Tibial nerve (tissue), 4 donors: ENCODE measurements at regions not wholly inside any gene's neighbourhood (a gene's known extent, or its start where the extent isn't known, plus 50 kb on each side); places are given as distances from the start of the nearest gene placed in this dataset.
"Not testable (repeated sequence)": the region's sequence is repeated elsewhere in the genome, so short reads cannot be mapped to it uniquely, and the experiment has no call there.

ENCODE experiments used
- DNase-seq, 2 donors: peaks; one replicate each; pipeline ENCODE4 v3.0.0-alpha.2; 2019; ENCODE audit warnings: low spot score in 2 of 2
- H3K27ac ChIP-seq, 4 donors: fragments of 200-600 bp; sonication (generic) in 3 of 4; one replicate each; pipeline ENCODE4 v1.5.1; 2017 to 2019; ENCODE audit warnings: mild to moderate bottlenecking in 1 of 4
- H3K27me3 ChIP-seq, 2 donors: fragments of 200-600 bp; sonication (generic) in 1 of 2; one replicate each; pipeline versions ENCODE4 v1.5.1 to v1.6.0; 2017 to 2019
- H3K36me3 ChIP-seq, 3 donors: fragments of 200-600 bp; sonication (generic); one replicate each; pipeline ENCODE4 v1.5.1; 2018 to 2019
- H3K4me1 ChIP-seq, 4 donors: fragments of 200-600 bp; sonication (generic) in 3 of 4; one replicate each; pipeline ENCODE4 v1.5.1; 2017 to 2019
- H3K4me3 ChIP-seq, 4 donors: fragments of 200-600 bp; sonication (generic) in 3 of 4; one replicate each; pipeline ENCODE4 v1.5.1; 2017 to 2019; ENCODE audit warnings: mild to moderate bottlenecking in 1 of 4, moderate library complexity in 1 of 4
- H3K9me3 ChIP-seq, 4 donors: fragments of 200-600 bp; sonication (generic) in 3 of 4; one replicate each; pipeline ENCODE4 v1.5.1; 2017 to 2019
- EP300 ChIP-seq, 2 donors: sonication (generic); formaldehyde crosslinking; IDR thresholded peaks; one replicate each; pipeline ENCODE4 v1.6.1; 2017; ENCODE audit warnings: antibody characterized with exemption in 2 of 2, mild to moderate bottlenecking in 1 of 2
- POLR2A ChIP-seq, 2 donors: fragments of 450-650 bp; IDR thresholded peaks; one replicate each; pipeline ENCODE4 v1.6.1; 2017; ENCODE audit warnings: antibody characterized with exemption in 2 of 2, mild to moderate bottlenecking in 2 of 2, moderate library complexity in 2 of 2
- WGBS, 2 donors: methylation state at CpG; one replicate each; pipeline ENCODE4 v1.1.5; 2018; 5-methylcytosine and 5-hydroxymethylcytosine counted together
- TF ChIP-seq, protein P1 (sequence below), 5 experiments: fragments of 200-600 bp in 3 of 5; fragments of 450-650 bp in 2 of 5; sonication (generic) in 3 of 5; IDR thresholded peaks; one replicate each; pipeline ENCODE4 v1.5.1; 2016 to 2019; ENCODE audit warnings: antibody characterized with exemption in 5 of 5, mild to moderate bottlenecking in 3 of 5, moderate library complexity in 2 of 5

DNA sequence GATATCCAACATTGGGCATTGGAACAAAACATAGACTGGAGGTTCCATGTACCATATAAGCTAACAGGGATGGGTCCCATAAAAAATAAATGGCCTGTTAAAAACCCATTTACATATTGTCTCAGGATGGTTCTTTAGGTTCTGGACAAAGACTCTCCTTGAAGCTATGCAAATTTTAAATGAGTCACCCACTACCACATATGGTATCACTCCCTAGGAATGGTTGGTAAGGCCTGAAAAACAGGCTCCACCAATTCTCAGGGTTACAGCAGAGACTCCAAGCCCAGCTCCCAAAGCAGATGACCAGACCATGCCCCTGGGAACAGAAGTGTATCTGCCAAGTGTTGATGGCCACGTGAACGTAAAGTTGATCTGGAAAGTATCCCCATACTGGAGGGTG, 190.7 kb upstream of the SPHKAP start:
- TF ChIP-seq, protein P1, sequence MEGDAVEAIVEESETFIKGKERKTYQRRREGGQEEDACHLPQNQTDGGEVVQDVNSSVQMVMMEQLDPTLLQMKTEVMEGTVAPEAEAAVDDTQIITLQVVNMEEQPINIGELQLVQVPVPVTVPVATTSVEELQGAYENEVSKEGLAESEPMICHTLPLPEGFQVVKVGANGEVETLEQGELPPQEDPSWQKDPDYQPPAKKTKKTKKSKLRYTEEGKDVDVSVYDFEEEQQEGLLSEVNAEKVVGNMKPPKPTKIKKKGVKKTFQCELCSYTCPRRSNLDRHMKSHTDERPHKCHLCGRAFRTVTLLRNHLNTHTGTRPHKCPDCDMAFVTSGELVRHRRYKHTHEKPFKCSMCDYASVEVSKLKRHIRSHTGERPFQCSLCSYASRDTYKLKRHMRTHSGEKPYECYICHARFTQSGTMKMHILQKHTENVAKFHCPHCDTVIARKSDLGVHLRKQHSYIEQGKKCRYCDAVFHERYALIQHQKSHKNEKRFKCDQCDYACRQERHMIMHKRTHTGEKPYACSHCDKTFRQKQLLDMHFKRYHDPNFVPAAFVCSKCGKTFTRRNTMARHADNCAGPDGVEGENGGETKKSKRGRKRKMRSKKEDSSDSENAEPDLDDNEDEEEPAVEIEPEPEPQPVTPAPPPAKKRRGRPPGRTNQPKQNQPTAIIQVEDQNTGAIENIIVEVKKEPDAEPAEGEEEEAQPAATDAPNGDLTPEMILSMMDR (IDR thresholded peaks at IDR 0.05) = no peak
- TF ChIP-seq EP300 (IDR thresholded peaks at IDR 0.05) (no peak), POLR2A (IDR thresholded peaks at IDR 0.05) (no peak)
- Histone ChIP-seq H3K27me3 (no peaks in the 10 kb centered on the region), H3K4me1 (no peaks in the 10 kb centered on the region), H3K27ac (no peak overlapping the region), H3K36me3 (no peaks in the 10 kb centered on the region), H3K9me3 (no peaks in the 10 kb centered on the region), H3K4me3 (no peak overlapping the region)
- 94% methylated on average over 2 of the region's 2 CpGs for WGBS, 2 donors
- DNase-seq = no peak

DNA sequence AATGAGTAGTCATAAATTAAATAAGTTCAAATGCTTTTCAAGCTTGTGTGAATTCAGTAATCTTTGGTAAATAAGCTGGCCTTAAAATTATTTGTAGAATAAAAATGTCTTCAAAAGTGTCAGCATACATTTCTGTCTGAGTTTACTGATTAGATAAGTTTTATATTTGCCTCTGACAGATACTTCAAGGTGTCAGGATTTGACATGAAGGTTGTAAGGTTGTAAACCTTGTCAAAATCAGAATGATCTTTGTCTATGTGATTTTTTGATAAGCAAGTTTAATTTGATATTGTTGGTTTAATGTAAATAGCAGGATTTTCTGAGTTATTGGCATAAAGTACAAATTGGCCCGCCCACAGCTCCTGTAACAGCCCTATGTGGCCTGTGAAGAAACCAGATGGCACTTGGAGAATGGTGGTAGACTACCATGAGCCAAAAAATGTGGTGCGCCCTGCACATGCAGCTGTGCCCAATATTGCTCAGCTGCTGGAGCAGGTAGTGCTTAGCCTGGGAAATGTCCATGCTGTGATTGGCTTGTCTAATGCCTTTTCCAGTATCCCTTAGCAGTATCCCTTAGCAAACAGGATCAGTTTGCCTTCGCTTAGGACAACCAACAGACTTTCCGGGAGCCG, 188.0 kb upstream of the SPHKAP start:
- H3K4me3 ChIP-seq = no peak overlapping the region
- H3K27ac ChIP-seq = no peak overlapping the region
- TF ChIP-seq POLR2A (IDR thresholded peaks at IDR 0.05) (no peak), EP300 (IDR thresholded peaks at IDR 0.05) (no peak)
- TF ChIP-seq, protein P1 (IDR thresholded peaks at IDR 0.05) = no peak
- WGBS, 2 donors = 86 to 93% methylated on average over 5 of the region's 5 CpGs
- no peaks in the 10 kb centered on the region for H3K9me3 ChIP-seq
- no peaks in the 10 kb centered on the region for H3K27me3 ChIP-seq
- no peaks in the 10 kb centered on the region for H3K4me1 ChIP-seq
- H3K36me3 ChIP-seq = no peaks in the 10 kb centered on the region
- DNase-seq = no peak

DNA sequence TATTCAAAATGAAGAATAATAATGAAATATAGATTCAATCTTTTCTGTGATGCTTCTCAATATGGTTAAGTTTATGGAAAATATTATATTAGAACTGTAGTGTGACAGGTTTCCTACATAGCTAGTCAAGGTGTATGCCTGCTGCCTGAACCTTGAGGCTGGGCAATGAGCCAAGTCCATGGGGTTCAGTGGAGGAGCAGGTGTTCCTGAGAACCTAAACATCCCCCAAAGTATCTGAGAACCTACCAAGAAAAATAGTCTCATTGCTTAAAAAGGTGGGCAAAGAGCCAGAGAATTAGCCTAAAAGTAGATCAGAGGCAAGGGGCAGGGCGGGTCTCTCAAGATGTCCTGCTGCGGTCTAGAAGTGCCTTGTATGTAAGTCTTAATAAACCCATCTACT, 185.9 kb upstream of the SPHKAP start:
- no peak for TF ChIP-seq POLR2A (IDR thresholded peaks at IDR 0.05)
- no peak for TF ChIP-seq EP300 (IDR thresholded peaks at IDR 0.05)
- TF ChIP-seq, protein P1 (IDR thresholded peaks at IDR 0.05) = no peak
- 84 to 89% methylated on average over 2 of the region's 2 CpGs for WGBS, 2 donors
- H3K4me1 ChIP-seq = no peaks in the 10 kb centered on the region

DNA sequence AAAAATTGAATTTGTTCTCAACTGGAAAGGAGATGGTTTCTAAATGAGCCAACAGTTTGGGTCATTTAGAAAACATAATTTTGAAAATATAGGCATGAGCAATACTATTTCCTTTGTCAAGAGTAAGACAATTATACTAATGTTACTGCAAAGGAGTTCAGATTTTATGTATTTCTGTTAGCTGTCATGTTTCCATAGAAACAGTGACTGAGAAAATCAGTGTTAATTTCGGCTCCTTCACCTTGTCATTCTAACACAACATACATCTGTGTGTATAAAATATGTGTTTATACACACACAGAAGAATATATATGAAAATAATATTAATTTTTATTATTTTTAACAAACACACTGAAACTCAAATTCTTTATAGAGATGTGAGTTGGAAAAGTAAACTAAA, 178.0 kb upstream of the SPHKAP start:
- no peak overlapping the region for H3K27ac ChIP-seq
- TF ChIP-seq EP300 (IDR thresholded peaks at IDR 0.05) = no peak
- TF ChIP-seq, protein P1 (IDR thresholded peaks at IDR 0.05) = no peak
- TF ChIP-seq POLR2A (IDR thresholded peaks at IDR 0.05) = no peak
- H3K9me3 ChIP-seq = no peaks in the 10 kb centered on the region
- H3K27me3 ChIP-seq = no peaks in the 10 kb centered on the region
- 52 to 54% methylated on average over 1 of the region's 1 CpG for WGBS, 2 donors
- H3K4me1 ChIP-seq = no peaks in the 10 kb centered on the region
- no peak for DNase-seq
- no peaks in the 10 kb centered on the region for H3K36me3 ChIP-seq
- H3K4me3 ChIP-seq = no peak overlapping the region

More for the DNA sequence above, 185.9 kb upstream of the SPHKAP start:
- Histone ChIP-seq H3K9me3 (no peaks in the 10 kb centered on the region), H3K27me3 (no peaks in the 10 kb centered on the region), H3K4me3 (no peak overlapping the region), H3K36me3 (no peaks in the 10 kb centered on the region), H3K27ac (no peak overlapping the region)
- DNase-seq = no peak

DNA sequence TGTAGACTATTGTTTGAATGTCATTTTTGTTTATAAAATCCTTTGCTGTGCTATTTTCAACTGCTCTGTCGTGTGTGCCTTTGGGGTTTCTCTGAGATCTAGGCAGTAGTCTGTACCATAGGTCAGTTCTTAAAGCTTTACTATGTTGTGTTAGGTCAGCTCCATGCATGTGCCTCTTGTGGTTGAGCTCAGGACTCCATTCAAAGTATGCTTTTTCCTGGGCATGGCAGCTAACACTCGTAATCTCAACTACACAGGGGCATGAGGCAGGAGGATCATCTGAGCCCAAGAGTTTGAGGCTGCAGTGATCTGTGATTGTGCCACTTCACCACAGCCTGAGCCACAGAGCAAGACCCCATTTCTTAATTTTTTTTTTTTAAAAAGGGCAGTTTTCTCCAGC, 174.4 kb upstream of the SPHKAP start:
- DNase-seq = no peak
- Histone ChIP-seq H3K9me3 (no peaks in the 10 kb centered on the region), H3K27ac (no peak overlapping the region), H3K27me3 (no peaks in the 10 kb centered on the region), H3K4me1 (no peaks in the 10 kb centered on the region), H3K36me3 (no peaks in the 10 kb centered on the region), H3K4me3 (no peak overlapping the region)
- TF ChIP-seq EP300 (IDR thresholded peaks at IDR 0.05) = no peak
- no peak for TF ChIP-seq POLR2A (IDR thresholded peaks at IDR 0.05)
- TF ChIP-seq, protein P1 (IDR thresholded peaks at IDR 0.05) = no peak
- WGBS, 2 donors = 42 to 55% methylated on average over 2 of the region's 2 CpGs

DNA sequence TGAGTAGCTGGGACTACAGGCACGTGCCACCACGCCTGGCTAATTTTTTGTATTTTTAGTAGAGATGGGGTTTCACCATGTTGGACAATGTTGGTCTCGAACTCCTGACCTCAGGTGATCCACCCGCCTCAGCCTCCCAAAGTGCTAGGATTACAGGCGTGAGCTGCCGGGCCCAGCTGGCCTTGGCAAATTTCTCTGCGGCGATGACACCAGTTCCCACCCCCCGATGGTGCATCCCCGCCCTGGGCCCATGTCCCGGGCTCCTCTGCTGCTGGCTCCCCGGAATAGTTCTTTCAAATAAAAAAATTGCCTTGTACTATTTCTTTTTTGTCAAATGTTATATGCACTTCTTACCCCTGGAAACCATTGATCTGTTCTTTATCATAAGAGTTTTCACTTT, 171.5 kb upstream of the SPHKAP start:
- H3K27me3 ChIP-seq, H3K9me3 ChIP-seq, H3K4me1 ChIP-seq, H3K27ac ChIP-seq, DNase-seq, H3K36me3 ChIP-seq, H3K4me3 ChIP-seq: not testable (repeated sequence)
- 94 to 97% methylated on average over 12 of the region's 12 CpGs for WGBS, 2 donors
